Lower lobe of right lung (tissue), 2 donors: ENCODE measurements at regions not wholly inside any gene's neighbourhood (a gene's known extent, or its start where the extent isn't known, plus 50 kb on each side); places are given as distances from the start of the nearest gene placed in this dataset.

Experiments used
- ATAC-seq, 2 donors: fragments of 200-7000 bp; cut with Tn5 transposase; one replicate each; pipeline ENCODE4 v1.9.1; 2020 to 2022; ENCODE audit warnings: mild to moderate bottlenecking in 2 of 2, moderate library complexity in 2 of 2
- DNase-seq: peaks from one replicate; pipeline ENCODE4 v3.0.0-alpha.2; 2020
- H3K27ac ChIP-seq: fragments of 200-600 bp; one replicate; pipeline ENCODE4 v1.8.0; 2022
- H3K27me3 ChIP-seq: fragments of 200-600 bp; one replicate; pipeline ENCODE4 v1.8.0; 2022; ENCODE audit warnings: low read depth
- H3K36me3 ChIP-seq: fragments of 200-600 bp; one replicate; pipeline ENCODE4 v1.8.0; 2022; ENCODE audit warnings: mild to moderate bottlenecking
- H3K4me1 ChIP-seq: fragments of 200-600 bp; one replicate; pipeline ENCODE4 v1.8.0; 2022
- H3K4me3 ChIP-seq: fragments of 200-600 bp; one replicate; pipeline ENCODE4 v1.8.0; 2022; ENCODE audit warnings: mild to moderate bottlenecking
- H3K9me3 ChIP-seq: fragments of 200-600 bp; one replicate; pipeline ENCODE4 v1.8.0; 2022
- CTCF ChIP-seq: fragments of 200-600 bp; IDR thresholded peaks from one replicate; pipeline ENCODE4 v1.8.0; 2022; ENCODE audit warnings: antibody characterized with exemption, mild to moderate bottlenecking
- intact Hi-C: fragments of 100-400 bp; cut with DNase I; formaldehyde crosslinking; loops from one replicate; pipeline ENCODE4 v1.11.0; 2022
- donor health status: DM: no; HTN: yes; CAD: no; lungs with severe emphysema.

- intact Hi-C loops = no loop called here
- ATAC-seq (no peak), DNase-seq (no peak)
- no peak for TF ChIP-seq CTCF
- H3K4me1 ChIP-seq = no peaks in the 10 kb centered on the region
- H3K36me3 ChIP-seq = no peaks in the 10 kb centered on the region
- no peak overlapping the region for H3K4me3 ChIP-seq
- no peaks in the 10 kb centered on the region for H3K9me3 ChIP-seq
- no peaks in the 10 kb centered on the region for H3K27me3 ChIP-seq
- H3K27ac ChIP-seq = no peak overlapping the region
Measured at GRCh38 chr1:106603616-106604015, 452.9 kb upstream of the PRMT6 start.

- Histone ChIP-seq H3K27ac (no peak overlapping the region), H3K4me3 (no peak overlapping the region), H3K36me3 (no peaks in the 10 kb centered on the region), H3K9me3 (no peaks in the 10 kb centered on the region), H3K27me3 (no peaks in the 10 kb centered on the region), H3K4me1 (no peaks in the 10 kb centered on the region)
- no peak for ATAC-seq
- intact Hi-C loops = no loop called here
- no peak for DNase-seq
- TF ChIP-seq CTCF = no peak
Measured at GRCh38 chr1:106608841-106609240, 447.6 kb upstream of the PRMT6 start.

- no peak for TF ChIP-seq CTCF
- H3K4me1 ChIP-seq = no peaks in the 10 kb centered on the region
- intact Hi-C loops = no loop called here
- no peak overlapping the region for H3K4me3 ChIP-seq
- no peaks in the 10 kb centered on the region for H3K27me3 ChIP-seq
- no peak overlapping the region for H3K27ac ChIP-seq
- no peaks in the 10 kb centered on the region for H3K36me3 ChIP-seq
- H3K9me3 ChIP-seq = no peaks in the 10 kb centered on the region
- ATAC-seq (no peak), DNase-seq (no peak)
Measured at GRCh38 chr1:106613068-106613467, 443.4 kb upstream of the PRMT6 start.

- DNase-seq (no peak), ATAC-seq (no peak)
- H3K4me1 ChIP-seq = no peaks in the 10 kb centered on the region
- intact Hi-C loops = no loop called here
- no peaks in the 10 kb centered on the region for H3K9me3 ChIP-seq
- no peaks in the 10 kb centered on the region for H3K27me3 ChIP-seq
- H3K27ac ChIP-seq = no peak overlapping the region
- no peaks in the 10 kb centered on the region for H3K36me3 ChIP-seq
- no peak for TF ChIP-seq CTCF
- no peak overlapping the region for H3K4me3 ChIP-seq
Measured at GRCh38 chr1:106613861-106614260, 442.6 kb upstream of the PRMT6 start.

GRCh38 chr1:106615473-106615872, 441.0 kb upstream of the PRMT6 start:
- ATAC-seq = no peak
- H3K27me3 ChIP-seq = no peaks in the 10 kb centered on the region

More at GRCh38 chr1:106615473-106615872, 441.0 kb upstream of the PRMT6 start:
- no peak for TF ChIP-seq CTCF
- Histone ChIP-seq H3K4me1 (no peaks in the 10 kb centered on the region), H3K4me3 (no peak overlapping the region), H3K9me3 (peaks cover 2% of the 10 kb centered on the region), H3K27ac (no peak overlapping the region), H3K36me3 (no peaks in the 10 kb centered on the region)
- intact Hi-C loops = no loop called here
- DNase-seq = no peak
